ENCODE measurements at regions not wholly inside any gene's neighbourhood (a gene's known extent, or its start where the extent isn't known, plus 50 kb on each side); places are given as distances from the start of the nearest gene placed in this dataset.
"Not testable (repeated sequence)": the region's sequence is repeated elsewhere in the genome, so short reads cannot be mapped to it uniquely, and the experiment has no call there.

DNA sequence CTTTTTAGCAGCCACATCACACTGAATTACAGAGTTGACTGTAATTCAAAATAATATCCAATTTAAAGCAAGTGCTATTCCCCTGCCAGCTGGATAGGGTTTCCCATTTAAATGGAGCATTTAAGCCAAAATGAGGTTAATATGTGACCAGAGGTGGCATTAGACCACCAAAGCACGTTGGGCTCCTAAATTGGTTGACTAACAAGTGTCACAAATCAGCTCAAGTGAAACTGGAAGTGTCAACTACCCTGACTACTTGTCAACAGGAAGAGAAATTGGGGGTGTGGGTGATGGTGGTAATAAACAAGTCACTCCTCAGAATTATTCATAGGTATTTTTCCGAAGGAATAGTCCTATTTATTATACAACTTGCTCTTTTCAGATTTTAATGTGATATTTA is 609.6 kb upstream of the TLE4 start:
- no peak for DNase-seq (ENCODE audit: low read depth, low spot score)

GRCh38 chr9:78963911-78964310 is 607.9 kb upstream of the TLE4 start:
- no peak for DNase-seq (ENCODE audit: low read depth, low spot score)

DNA sequence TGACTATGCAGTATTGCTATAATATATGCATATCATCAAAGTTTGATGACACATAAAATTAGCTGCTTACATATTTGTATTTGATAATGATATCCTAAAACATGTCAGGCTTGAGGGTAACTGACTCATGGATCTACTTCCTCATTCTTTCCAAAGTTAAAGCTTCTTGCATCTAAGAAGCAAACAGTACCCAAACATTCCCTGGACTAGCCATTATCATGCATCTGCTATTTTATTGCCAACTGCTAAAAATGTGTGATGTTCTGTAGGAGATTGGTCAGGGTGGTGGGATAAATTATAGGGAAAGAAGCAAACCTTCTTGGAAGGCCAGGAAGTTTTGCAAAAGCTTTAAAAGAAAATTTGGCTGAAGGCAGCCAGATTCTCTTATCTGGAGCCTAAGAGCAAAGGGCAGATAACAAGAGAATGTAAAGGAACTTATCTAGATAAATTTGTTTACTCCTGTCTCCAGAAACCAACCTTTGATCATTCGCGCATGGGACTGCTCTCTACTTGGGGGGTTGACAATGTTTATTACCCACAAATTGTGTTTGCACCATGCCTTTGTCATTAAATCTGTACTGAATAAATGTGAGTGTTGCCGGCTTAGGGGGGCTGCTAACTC is 604.1 kb upstream of the TLE4 start:
- DNase-seq (ENCODE audit: low read depth, low spot score): no peak

DNA sequence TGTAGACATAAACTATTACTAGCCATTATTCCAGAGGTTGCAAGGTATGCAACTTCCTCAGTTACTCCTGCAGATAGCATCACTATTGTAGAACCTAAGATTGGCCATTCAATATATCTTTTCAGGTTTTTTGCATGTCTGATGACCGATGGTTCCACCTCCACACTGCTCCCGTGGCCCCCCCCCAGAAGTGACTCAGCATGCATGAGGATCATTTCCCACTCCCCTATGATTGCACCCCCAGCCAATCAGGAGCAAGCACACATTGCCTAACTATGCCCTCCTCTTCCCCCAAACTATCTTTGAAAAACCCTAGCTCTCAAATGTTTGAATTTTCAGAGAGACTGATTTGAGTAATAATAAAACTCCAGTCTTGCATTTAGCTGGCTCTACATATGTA is 601.4 kb upstream of the TLE4 start:
- DNase-seq (ENCODE audit: low read depth, low spot score): no peak

DNA sequence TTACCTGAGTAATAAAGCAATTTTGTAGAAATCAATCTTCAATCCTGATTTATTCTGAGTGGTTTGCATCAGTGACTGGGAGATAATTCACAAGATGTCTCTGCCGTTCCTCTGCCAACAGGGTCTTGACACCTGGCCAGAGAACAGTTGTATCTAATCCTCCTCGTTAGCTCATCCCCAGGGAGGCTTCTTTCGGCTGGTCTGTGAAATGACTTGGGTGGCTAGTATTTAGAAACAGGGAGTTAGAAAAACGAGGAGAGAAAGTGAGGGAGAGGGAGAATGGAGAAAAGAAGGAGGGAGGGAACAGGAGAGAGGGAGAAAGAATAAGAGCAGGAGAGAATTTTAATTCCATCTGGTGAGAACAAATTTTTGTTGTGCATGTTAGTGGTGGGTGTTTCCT is 600.2 kb upstream of the TLE4 start:
- DNase-seq (ENCODE audit: low read depth, low spot score): no peak

DNA sequence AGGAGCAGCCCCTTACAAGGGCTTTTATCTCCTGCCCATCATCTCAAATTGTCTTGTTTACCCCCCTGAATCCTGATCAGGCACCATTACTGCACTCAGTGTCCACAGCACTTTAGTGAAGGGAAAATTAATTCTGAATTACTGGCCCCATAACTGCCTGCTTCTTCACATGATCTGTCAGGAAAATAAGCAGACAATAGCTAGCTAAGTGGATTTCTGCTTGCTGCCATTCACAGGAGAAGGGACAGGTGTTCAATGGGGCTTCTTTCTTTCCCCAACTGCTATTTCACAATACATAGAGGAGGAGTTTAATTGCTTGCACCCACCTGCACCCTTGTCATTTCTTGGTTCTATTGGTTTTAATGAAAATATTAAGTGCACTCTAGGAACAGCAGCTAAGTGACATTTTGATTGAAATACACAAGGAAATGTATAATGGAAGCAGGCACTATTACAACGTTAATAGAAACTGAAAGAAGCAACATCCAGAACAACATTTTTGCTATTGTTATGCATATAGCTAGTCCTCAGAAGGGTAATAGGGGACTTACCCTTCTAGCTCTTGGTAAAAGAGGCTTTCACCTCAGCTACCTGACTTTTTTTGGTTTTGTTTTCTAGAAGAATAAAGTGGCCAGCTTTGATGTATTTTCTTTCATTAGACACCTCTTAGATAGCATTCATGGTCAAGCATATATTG is 599.3 kb upstream of the TLE4 start:
- no peak for DNase-seq (ENCODE audit: low read depth, low spot score)

- no peak for DNase-seq (ENCODE audit: low read depth, low spot score)
Measured at GRCh38 chr9:78973907-78974306, 597.9 kb upstream of the TLE4 start.

- DNase-seq (ENCODE audit: low read depth, low spot score): no peak
Measured at GRCh38 chr9:78982849-78983248, 588.9 kb upstream of the TLE4 start.

DNA sequence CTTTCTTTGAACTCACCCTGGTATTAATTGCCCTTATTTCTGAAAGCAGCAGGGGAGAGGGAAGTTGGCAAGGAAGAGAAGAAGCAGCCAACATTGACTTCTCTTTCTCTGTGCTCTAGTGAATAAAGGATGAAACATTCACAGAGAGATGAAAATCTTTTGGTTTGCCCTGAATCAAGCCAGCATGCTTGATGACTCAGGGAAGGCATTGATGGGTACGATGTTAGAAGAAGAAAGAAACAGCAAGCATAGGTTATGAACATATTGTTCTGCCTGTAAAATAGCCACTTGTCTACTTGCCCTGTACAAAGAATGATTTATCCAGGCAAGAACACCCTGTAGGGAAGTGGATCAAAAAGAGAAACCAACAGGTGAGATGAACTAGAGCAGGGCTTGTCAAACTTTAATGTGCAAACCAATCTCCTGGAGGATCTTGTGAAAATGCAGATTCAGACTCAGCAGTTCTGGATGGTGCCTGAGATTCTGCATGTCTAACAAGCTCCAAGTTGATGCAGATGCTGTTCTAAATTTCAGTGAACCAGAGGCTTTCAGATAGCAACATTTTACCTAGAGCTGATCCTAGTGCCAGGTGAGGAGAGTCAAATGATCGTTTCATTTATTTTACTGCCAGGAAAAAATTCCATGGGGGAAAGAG is 586.6 kb upstream of the TLE4 start:
- no peak for DNase-seq (ENCODE audit: low read depth, low spot score)

DNA sequence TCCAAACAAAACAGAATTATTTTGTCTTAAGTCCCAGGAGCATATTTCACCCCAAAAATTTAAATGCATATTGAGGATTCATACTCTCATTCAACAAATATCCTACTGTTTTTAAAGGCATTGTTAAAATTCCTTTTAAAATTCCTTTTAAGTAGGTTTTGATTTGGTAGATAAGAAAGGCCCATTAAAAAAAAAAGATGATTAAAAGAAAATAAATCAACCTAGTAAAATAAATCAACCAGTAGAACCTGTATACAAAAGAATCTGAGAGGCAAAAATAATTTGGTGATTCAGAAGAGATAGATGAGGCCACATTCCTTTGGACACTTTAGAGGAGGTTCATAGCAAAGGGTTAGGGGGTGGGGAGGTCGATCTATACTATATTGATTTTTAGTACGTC is 585.3 kb upstream of the TLE4 start:
- no peak for DNase-seq (ENCODE audit: low read depth, low spot score)

GRCh38 chr9:78989031-78989658 is 582.6 kb upstream of the TLE4 start:
- DNase-seq (ENCODE audit: low read depth, low spot score): no peak

DNA sequence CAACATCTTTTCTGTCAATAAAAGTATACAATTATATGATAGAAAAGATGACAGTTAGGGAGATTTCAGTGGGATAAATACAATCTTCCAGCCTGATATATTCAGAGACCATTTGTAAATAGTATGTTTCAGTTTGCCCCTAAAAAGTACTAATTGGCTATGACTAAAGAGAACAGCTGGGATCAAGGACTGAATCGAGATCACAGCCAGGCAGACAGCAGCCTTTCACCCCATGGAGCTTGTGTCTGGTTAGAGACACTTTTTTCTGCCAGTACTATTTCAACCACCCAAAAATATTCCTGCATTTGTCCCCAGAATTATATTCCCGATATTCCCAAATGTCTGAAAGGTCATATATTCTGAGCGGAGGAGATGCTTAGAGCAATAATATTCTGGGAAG is 577.3 kb upstream of the TLE4 start:
- no peak for DNase-seq (ENCODE audit: low read depth, low spot score)

GRCh38 chr9:78994974-78995373 is 576.8 kb upstream of the TLE4 start:
- DNase-seq (ENCODE audit: low read depth, low spot score): not testable (repeated sequence)

DNA sequence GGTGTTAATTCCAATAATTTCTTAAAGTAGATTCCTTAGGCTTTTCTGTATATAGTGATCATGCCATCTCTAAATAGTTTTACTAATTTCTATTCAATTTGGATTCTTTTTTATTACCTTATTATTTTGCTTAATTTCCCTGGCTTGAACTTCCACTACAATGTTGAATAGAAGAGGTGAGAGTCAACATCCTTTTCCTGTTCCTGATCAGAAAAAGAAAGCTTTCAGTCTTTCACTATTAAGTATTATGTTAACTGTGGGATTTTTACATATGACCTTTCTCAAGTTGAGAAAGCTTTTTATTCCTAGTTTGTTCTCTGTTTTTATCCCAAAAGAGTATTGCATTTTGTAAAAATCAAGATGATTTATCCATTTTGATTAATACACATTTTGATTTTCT is 574.5 kb upstream of the TLE4 start:
- DNase-seq (ENCODE audit: low read depth, low spot score): no peak

GRCh38 chr9:79000230-79001002 is 571.3 kb upstream of the TLE4 start:
- DNase-seq (ENCODE audit: low read depth, low spot score): no peak

DNA sequence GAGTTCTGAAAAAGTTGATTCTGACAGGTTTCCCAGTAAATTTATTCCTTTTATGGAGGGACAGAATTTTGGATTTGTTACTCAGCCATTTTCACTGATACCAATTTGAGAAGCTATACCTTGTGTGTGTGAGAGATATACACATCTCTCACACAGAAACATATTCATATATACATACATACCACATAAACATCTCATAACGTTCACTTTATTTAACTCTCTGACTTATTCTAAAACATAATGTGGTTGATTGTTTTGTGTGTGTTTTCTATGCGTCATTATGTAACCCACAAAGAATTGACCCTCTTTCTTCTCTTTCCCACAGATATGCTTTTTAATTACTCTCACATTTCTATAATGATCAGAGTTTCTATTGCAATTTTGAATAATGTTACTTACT is 570.8 kb upstream of the TLE4 start:
- no peak for DNase-seq (ENCODE audit: low read depth, low spot score)

GRCh38 chr9:79003514-79003913 is 568.3 kb upstream of the TLE4 start:
- no peak for DNase-seq (ENCODE audit: low read depth, low spot score)

DNA sequence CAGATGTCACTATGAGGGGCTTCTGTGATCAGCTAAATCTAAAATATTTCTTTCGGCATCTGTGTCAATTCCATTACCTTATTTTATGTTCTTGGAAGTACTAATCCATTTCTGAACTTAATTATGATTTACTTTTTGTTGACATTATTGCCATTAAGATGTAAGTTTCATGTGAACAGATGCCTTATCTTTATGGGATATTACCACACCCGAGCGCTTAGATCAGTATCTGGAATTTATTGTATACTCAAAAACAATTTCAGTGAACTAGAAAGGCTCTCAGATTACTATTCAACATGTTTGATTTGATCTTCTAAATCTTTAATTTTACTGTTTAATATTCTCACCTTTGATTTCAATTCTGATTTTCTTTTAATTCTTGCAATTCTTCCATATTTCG is 567.7 kb upstream of the TLE4 start:
- DNase-seq (ENCODE audit: low read depth, low spot score): no peak

GRCh38 chr9:79006546-79006945 is 565.2 kb upstream of the TLE4 start:
- DNase-seq (ENCODE audit: low read depth, low spot score): no peak

DNA sequence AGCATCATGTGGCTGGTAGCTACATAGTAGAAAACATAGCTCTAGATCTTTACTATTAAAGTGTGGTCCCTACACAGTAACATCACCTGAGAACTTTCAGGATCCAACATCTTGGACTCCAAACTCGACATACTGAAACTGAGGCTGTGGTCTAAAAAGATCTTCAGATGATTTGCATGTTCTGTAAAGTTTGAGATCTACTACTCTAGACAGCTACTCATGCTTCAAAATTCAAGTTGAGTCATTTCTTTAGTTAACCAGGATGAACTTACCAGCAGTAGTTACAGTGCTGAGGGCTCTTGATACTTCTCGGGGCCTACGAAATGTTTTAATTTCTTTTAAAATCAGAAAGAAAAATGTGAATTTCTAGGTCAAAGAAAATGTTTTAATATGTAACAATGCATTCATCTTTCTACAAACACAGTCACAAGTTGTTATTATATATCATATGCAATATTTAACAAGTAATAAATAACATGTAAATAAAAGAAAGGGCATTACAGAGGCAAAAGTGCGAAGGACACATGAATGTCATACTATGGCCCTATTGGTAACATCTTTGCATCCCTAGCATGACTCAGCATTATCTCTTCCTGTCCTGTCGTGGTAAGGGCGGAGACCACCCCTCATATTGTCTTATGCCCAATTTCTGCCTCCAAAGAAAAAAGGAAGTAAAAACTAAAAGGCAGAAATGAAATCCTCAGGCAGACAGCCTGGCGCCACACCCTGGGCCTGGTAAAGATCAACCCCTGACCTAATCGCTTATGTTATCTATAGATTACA is 563.9 kb upstream of the TLE4 start:
- no peak for DNase-seq (ENCODE audit: low read depth, low spot score)

GRCh38 chr9:79008916-79009315 is 562.8 kb upstream of the TLE4 start:
- no peak for DNase-seq (ENCODE audit: low read depth, low spot score)
